ENCODE measurements at regions not wholly inside any gene's neighbourhood (a gene's known extent, or its start where the extent isn't known, plus 50 kb on each side); places are given as distances from the start of the nearest gene placed in this dataset.

- Histone ChIP-seq H3K27me3 (ENCODE audit: insufficient read depth) (no peaks in the 10 kb centered on the region), H3K9me2 (ENCODE audit: insufficient read depth) (no peaks in the 10 kb centered on the region), H3K4me3 (no peak overlapping the region), H4K20me1 (replicated peaks; ENCODE audit: insufficient read depth) (no peaks in the 10 kb centered on the region), H3F3A (replicated peaks; ENCODE audit: low read depth) (no peaks in the 10 kb centered on the region), H3K27ac (ENCODE audit: low read depth) (no peak overlapping the region), H3K79me2 (replicated peaks; ENCODE audit: insufficient read depth) (peaks cover 46% of the 10 kb centered on the region), H2AFZ (no peak overlapping the region), H3K4me1 (ENCODE audit: insufficient read depth) (no peaks in the 10 kb centered on the region; the same call in none of the 2 replicates), H3K36me3 (ENCODE audit: insufficient read depth) (no peaks in the 10 kb centered on the region), H3K4me2 (no peak overlapping the region)
- Mint-ChIP-seq H3K27me3 (ENCODE audit: insufficient read depth, low read depth, poor library complexity) (peaks cover 2% of the 10 kb centered on the region), H3K4me3 (no peak overlapping the region), H3K27ac (no peak overlapping the region), H3K9me3 (no peaks in the 10 kb centered on the region), H3K36me3 (ENCODE audit: low read depth) (0 out of 3 replicates have a peak, but pooled peaks cover 4% of the 10 kb centered on the region), H3K4me1 (peaks cover 24% of the 10 kb centered on the region)
- TF ChIP-seq CREB1 (CRISPR knock-in tag; IDR thresholded peaks at IDR 0.05; ENCODE audit: low read depth) (no peak), NANOG (IDR thresholded peaks at IDR 0.05; ENCODE audit: borderline replicate concordance) (no peak), ZNF114 (CRISPR knock-in tag; IDR thresholded peaks at IDR 0.05) (no peak), ETS1 (IDR thresholded peaks at IDR 0.05) (no peak), EZH2phosphoT487 (IDR thresholded peaks at IDR 0.05; ENCODE audit: unreplicated experiment) (no peak), JUNB (IDR thresholded peaks at IDR 0.05; ENCODE audit: unreplicated experiment) (no peak), EZH2 (IDR thresholded peaks at IDR 0.05; ENCODE audit: low read depth, unreplicated experiment) (no peak), ZNF331 (CRISPR knock-in tag; IDR thresholded peaks at IDR 0.05; ENCODE audit: low read depth) (no peak), CTCF (conservative IDR thresholded peaks at IDR 0.05; ENCODE audit: low read depth in 2 of 2) (no peak), STAT1 (IDR thresholded peaks at IDR 0.05; ENCODE audit: unreplicated experiment) (no peak), POLR2AphosphoS5 (IDR thresholded peaks at IDR 0.05; ENCODE audit: low read depth) (no peak)
- ATAC-seq (no peak), DNase-seq (ENCODE audit: low spot score) (no peak)
Measured at GRCh38 chrX:10028283-10029104, 61.3 kb downstream of the CLDN34 start.

GRCh38 chrX:10030570-10030969 lies 63.4 kb downstream of the CLDN34 start:
- no peak for ATAC-seq
- H4K20me1 ChIP-seq (replicated peaks; ENCODE audit: insufficient read depth), result no peaks in the 10 kb centered on the region
- peaks cover 2% of the 10 kb centered on the region for H3K27me3 Mint-ChIP-seq (ENCODE audit: insufficient read depth, low read depth, poor library complexity)

More at GRCh38 chrX:10030570-10030969, 63.4 kb downstream of the CLDN34 start:
- no peaks in the 10 kb centered on the region for H3K9me3 Mint-ChIP-seq
- H3K27ac Mint-ChIP-seq, result no peak overlapping the region
- TF ChIP-seq JUNB (IDR thresholded peaks at IDR 0.05; ENCODE audit: unreplicated experiment), result no peak
- no peak for TF ChIP-seq CTCF (conservative IDR thresholded peaks at IDR 0.05; ENCODE audit: low read depth in 2 of 2)
- TF ChIP-seq ETS1 (IDR thresholded peaks at IDR 0.05), result no peak
- TF ChIP-seq EZH2 (IDR thresholded peaks at IDR 0.05; ENCODE audit: low read depth, unreplicated experiment), result no peak
- H2AFZ ChIP-seq, result no peak overlapping the region
- H3K27me3 ChIP-seq (ENCODE audit: insufficient read depth), result no peaks in the 10 kb centered on the region
- H3K27ac ChIP-seq (ENCODE audit: low read depth), result no peak overlapping the region
- no peaks in the 10 kb centered on the region for H3K9me2 ChIP-seq (ENCODE audit: insufficient read depth)
- H3K4me3 ChIP-seq, result no peak overlapping the region
- H3K4me1 Mint-ChIP-seq, result peaks cover 28% of the 10 kb centered on the region
- H3F3A ChIP-seq (replicated peaks; ENCODE audit: low read depth), result no peaks in the 10 kb centered on the region
- H3K36me3 Mint-ChIP-seq (ENCODE audit: low read depth), result 0 out of 3 replicates have a peak, but pooled peaks cover 4% of the 10 kb centered on the region
- no peak overlapping the region for H3K4me3 Mint-ChIP-seq
- no peaks in the 10 kb centered on the region; the same call in 1 of the 2 replicates for H3K4me1 ChIP-seq (ENCODE audit: insufficient read depth)
- no peaks in the 10 kb centered on the region for H3K36me3 ChIP-seq (ENCODE audit: insufficient read depth)
- peaks cover 36% of the 10 kb centered on the region for H3K79me2 ChIP-seq (replicated peaks; ENCODE audit: insufficient read depth)
- no peak overlapping the region for H3K4me2 ChIP-seq
- DNase-seq (ENCODE audit: low spot score), result no peak

All from GM23338 (cell line).